Immature natural killer cell (primary cell): ENCODE measurements at regions not wholly inside any gene's neighbourhood (a gene's known extent, or its start where the extent isn't known, plus 50 kb on each side); places are given as distances from the start of the nearest gene placed in this dataset.

Source experiments
- DNase-seq, 3 donors: peaks; one replicate each; pipeline ENCODE4 v3.0.0; 2022; ENCODE audit warnings: mixed read lengths in 1 of 3
- H3K27ac Mint-ChIP-seq, 6 donors: one replicate each; pipeline ENCODE4 v1.8.0; 2020; ENCODE audit warnings: mixed read lengths in 6 of 6, mild to moderate bottlenecking in 5 of 6, inconsistent platforms in 4 of 6, moderate library complexity in 3 of 6
- H3K27me3 Mint-ChIP-seq, 3 donors: one replicate each; pipeline ENCODE4 v1.8.0; 2020 to 2021; ENCODE audit warnings: low read depth in 3 of 3, mild to moderate bottlenecking in 3 of 3, mixed read lengths in 3 of 3, moderate library complexity in 3 of 3, inconsistent platforms in 1 of 3
- H3K36me3 Mint-ChIP-seq, 3 donors: one replicate each; pipeline ENCODE4 v1.8.0; 2020; ENCODE audit warnings: mixed read lengths in 3 of 3, inconsistent platforms in 2 of 3, mild to moderate bottlenecking in 2 of 3
- H3K4me1 Mint-ChIP-seq, 2 donors: one replicate each; pipeline ENCODE4 v1.8.0; 2020; ENCODE audit warnings: inconsistent platforms in 2 of 2, mild to moderate bottlenecking in 2 of 2, mixed read lengths in 2 of 2, moderate library complexity in 1 of 2
- H3K4me3 Mint-ChIP-seq, 5 donors: one replicate each; pipeline ENCODE4 v1.8.0; 2020; ENCODE audit warnings: mild to moderate bottlenecking in 5 of 5, mixed read lengths in 5 of 5, inconsistent platforms in 3 of 5, moderate library complexity in 3 of 5
- H3K9me3 Mint-ChIP-seq, 6 donors: one replicate each; pipeline ENCODE4 v1.8.0; 2020; ENCODE audit warnings: mild to moderate bottlenecking in 6 of 6, mixed read lengths in 6 of 6, inconsistent platforms in 4 of 6, moderate library complexity in 3 of 6

GRCh38 chr2:160550048-160550447, 56.4 kb upstream of the RBMS1 start:
- Mint-ChIP-seq H3K27ac (no peak overlapping the region), H3K4me1 (no peaks in the 10 kb centered on the region), H3K27me3 (peaks cover 0 to 5% (median 2%) of the 10 kb centered on the region in 3 donors), H3K4me3 (no peak overlapping the region), H3K36me3 (no peaks in the 10 kb centered on the region), H3K9me3 (no peaks in the 10 kb centered on the region)
- DNase-seq = no peak

GRCh38 chr2:160551259-160551658, 57.7 kb upstream of the RBMS1 start:
- Mint-ChIP-seq H3K36me3 (no peaks in the 10 kb centered on the region), H3K4me1 (no peaks in the 10 kb centered on the region), H3K4me3 (no peak overlapping the region), H3K9me3 (no peaks in the 10 kb centered on the region), H3K27me3 (peaks cover 2 to 5% (median 4%) of the 10 kb centered on the region in 3 donors), H3K27ac (no peak overlapping the region)
- DNase-seq = no peak

GRCh38 chr2:160555420-160556071, 61.9 kb upstream of the RBMS1 start:
- no peak for DNase-seq
- H3K9me3 Mint-ChIP-seq = no peaks in the 10 kb centered on the region
- peaks cover 0 to 3% (median 0%) of the 10 kb centered on the region in 3 donors for H3K36me3 Mint-ChIP-seq
- no peak overlapping the region for H3K4me3 Mint-ChIP-seq
- H3K27ac Mint-ChIP-seq = no peak overlapping the region
- H3K27me3 Mint-ChIP-seq = peaks cover 2 to 6% (median 6%) of the 10 kb centered on the region in 3 donors
- no peaks in the 10 kb centered on the region for H3K4me1 Mint-ChIP-seq

- H3K4me1 Mint-ChIP-seq = no peaks in the 10 kb centered on the region
- no peak for DNase-seq
- H3K36me3 Mint-ChIP-seq = peaks cover 0 to 3% (median 0%) of the 10 kb centered on the region in 3 donors
- no peaks in the 10 kb centered on the region for H3K9me3 Mint-ChIP-seq
- H3K27me3 Mint-ChIP-seq = peaks cover 4 to 8% (median 6%) of the 10 kb centered on the region in 3 donors
- H3K27ac Mint-ChIP-seq = no peak overlapping the region
- H3K4me3 Mint-ChIP-seq = no peak overlapping the region
Measured at GRCh38 chr2:160557903-160558302, 64.3 kb upstream of the RBMS1 start.

GRCh38 chr2:160558531-160558930, 64.9 kb upstream of the RBMS1 start:
- Mint-ChIP-seq H3K36me3 (peaks cover 0 to 3% (median 0%) of the 10 kb centered on the region in 3 donors), H3K9me3 (no peaks in the 10 kb centered on the region), H3K4me1 (no peaks in the 10 kb centered on the region), H3K4me3 (no peak overlapping the region), H3K27ac (no peak overlapping the region), H3K27me3 (peaks cover 3 to 6% (median 4%) of the 10 kb centered on the region in 3 donors)
- no peak for DNase-seq

GRCh38 chr2:160561551-160562295, 68.1 kb upstream of the RBMS1 start:
- Mint-ChIP-seq H3K27ac (no peak overlapping the region), H3K36me3 (peaks cover 0 to 2% (median 0%) of the 10 kb centered on the region in 3 donors), H3K9me3 (no peaks in the 10 kb centered on the region), H3K27me3 (peaks cover 2 to 8% (median 2%) of the 10 kb centered on the region in 3 donors), H3K4me1 (no peaks in the 10 kb centered on the region), H3K4me3 (no peak overlapping the region)
- DNase-seq = no peak

- H3K27me3 Mint-ChIP-seq = peaks cover 0 to 8% (median 3%) of the 10 kb centered on the region in 3 donors
- no peak overlapping the region for H3K27ac Mint-ChIP-seq
- no peaks in the 10 kb centered on the region for H3K36me3 Mint-ChIP-seq
- no peak overlapping the region for H3K4me3 Mint-ChIP-seq
- no peaks in the 10 kb centered on the region for H3K9me3 Mint-ChIP-seq
- DNase-seq = no peak
- no peaks in the 10 kb centered on the region for H3K4me1 Mint-ChIP-seq
Measured at GRCh38 chr2:160562730-160563129, 69.1 kb upstream of the RBMS1 start.

- Mint-ChIP-seq H3K27me3 (peaks cover 0 to 9% (median 7%) of the 10 kb centered on the region in 3 donors), H3K36me3 (no peaks in the 10 kb centered on the region), H3K4me1 (no peaks in the 10 kb centered on the region), H3K4me3 (no peak overlapping the region), H3K27ac (no peak overlapping the region), H3K9me3 (no peaks in the 10 kb centered on the region)
- no peak for DNase-seq
Measured at GRCh38 chr2:160564591-160564990, 71.0 kb upstream of the RBMS1 start.

GRCh38 chr2:160565099-160565845, 71.7 kb upstream of the RBMS1 start:
- no peaks in the 10 kb centered on the region for H3K36me3 Mint-ChIP-seq
- H3K4me3 Mint-ChIP-seq = no peak overlapping the region
- no peaks in the 10 kb centered on the region for H3K9me3 Mint-ChIP-seq
- no peak overlapping the region for H3K27ac Mint-ChIP-seq
- no peak for DNase-seq
- H3K27me3 Mint-ChIP-seq = peaks cover 0 to 9% (median 7%) of the 10 kb centered on the region in 3 donors
- H3K4me1 Mint-ChIP-seq = no peaks in the 10 kb centered on the region

GRCh38 chr2:160566717-160567116, 73.1 kb upstream of the RBMS1 start:
- Mint-ChIP-seq H3K27me3 (peaks cover 0 to 9% (median 5%) of the 10 kb centered on the region in 3 donors), H3K36me3 (no peaks in the 10 kb centered on the region), H3K4me1 (no peaks in the 10 kb centered on the region), H3K9me3 (peaks cover 0 to 1% (median 0%) of the 10 kb centered on the region in 6 donors), H3K27ac (no peak overlapping the region), H3K4me3 (no peak overlapping the region)
- DNase-seq = no peak

GRCh38 chr2:160568856-160569255, 75.2 kb upstream of the RBMS1 start:
- no peak for DNase-seq
- Mint-ChIP-seq H3K27me3 (peaks cover 0 to 7% (median 5%) of the 10 kb centered on the region in 3 donors), H3K4me1 (no peaks in the 10 kb centered on the region), H3K4me3 (no peak overlapping the region), H3K36me3 (no peaks in the 10 kb centered on the region), H3K9me3 (peaks cover 0 to 11% (median 0%) of the 10 kb centered on the region in 6 donors), H3K27ac (no peak overlapping the region)

- Mint-ChIP-seq H3K27ac (no peak overlapping the region), H3K9me3 (peaks cover 0 to 11% (median 0%) of the 10 kb centered on the region in 6 donors), H3K4me1 (no peaks in the 10 kb centered on the region), H3K27me3 (peaks cover 0 to 5% (median 2%) of the 10 kb centered on the region in 3 donors), H3K36me3 (no peaks in the 10 kb centered on the region), H3K4me3 (no peak overlapping the region)
- DNase-seq = no peak
Measured at GRCh38 chr2:160570376-160570775, 76.8 kb upstream of the RBMS1 start.

GRCh38 chr2:160574468-160575140, 81.0 kb upstream of the RBMS1 start:
- peaks cover 0 to 11% (median 0%) of the 10 kb centered on the region in 6 donors for H3K9me3 Mint-ChIP-seq
- H3K36me3 Mint-ChIP-seq = no peaks in the 10 kb centered on the region
- no peak overlapping the region for H3K4me3 Mint-ChIP-seq
- no peak for DNase-seq
- no peaks in the 10 kb centered on the region for H3K4me1 Mint-ChIP-seq
- no peaks in the 10 kb centered on the region for H3K27me3 Mint-ChIP-seq
- no peak overlapping the region for H3K27ac Mint-ChIP-seq
